ENCODE measurements at regions not wholly inside any gene's neighbourhood (a gene's known extent, or its start where the extent isn't known, plus 50 kb on each side); places are given as distances from the start of the nearest gene placed in this dataset.

DNA sequence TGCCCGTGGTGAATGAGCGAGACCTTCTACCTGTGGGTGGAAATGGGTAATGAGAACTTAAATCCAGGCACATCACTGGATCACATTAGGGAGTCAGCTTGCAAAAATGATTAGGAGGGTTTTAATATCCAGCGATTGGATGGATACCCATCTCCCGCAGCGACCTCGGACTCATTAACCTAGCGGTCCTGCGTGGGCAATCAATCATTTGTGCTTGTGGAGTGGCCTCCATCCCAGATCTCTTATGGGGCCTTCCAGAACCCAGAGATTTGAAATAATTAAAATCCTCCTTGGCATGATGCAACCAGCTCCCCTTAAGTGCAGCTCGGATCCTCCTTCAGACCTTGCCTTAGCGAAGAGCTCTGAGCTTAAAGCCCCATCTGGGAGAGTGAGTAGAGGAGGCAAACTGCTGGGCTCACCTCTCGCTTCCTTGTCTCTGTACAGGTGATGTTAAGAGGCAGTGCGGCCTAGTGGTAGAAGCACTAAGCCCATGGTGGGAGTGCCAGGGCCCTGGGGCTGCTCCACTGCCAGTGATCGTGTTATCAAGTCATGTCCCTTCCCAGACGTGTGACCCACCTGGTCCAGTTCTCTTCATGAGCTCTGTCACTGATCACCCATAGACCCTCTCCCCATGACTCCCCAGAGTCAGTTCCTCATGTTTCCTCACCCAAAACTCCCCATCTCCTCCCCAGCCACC is 285.2 kb upstream of the TLE3 start:
- TF ChIP-seq CTCF (IDR thresholded peaks at IDR 0.05) = no peak
- no peak for TF ChIP-seq POLR2A (IDR thresholded peaks at IDR 0.05)
